ENCODE measurements at regions not wholly inside any gene's neighbourhood (a gene's known extent, or its start where the extent isn't known, plus 50 kb on each side); places are given as distances from the start of the nearest gene placed in this dataset.

DNA sequence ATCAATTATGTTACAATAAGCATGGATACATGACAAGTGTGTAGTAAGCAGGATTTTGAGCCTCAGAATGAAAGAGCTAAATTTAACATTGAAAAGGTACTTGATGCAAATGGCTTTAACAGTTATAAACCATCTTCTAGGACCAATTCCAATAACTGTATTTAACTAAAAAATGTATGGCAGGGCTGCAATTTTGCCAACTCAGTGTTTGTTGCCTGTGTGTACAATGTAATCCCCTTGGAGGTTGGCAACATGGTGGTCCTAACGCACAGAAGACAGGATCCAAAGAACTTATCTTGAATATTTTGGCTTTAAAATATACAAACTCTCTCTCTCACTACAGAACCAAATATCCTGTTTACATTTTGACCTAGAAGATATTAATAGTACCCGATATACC lies 2314.1 kb downstream of the LRRC4C start:
- no peaks in the 10 kb centered on the region for H3K36me3 Mint-ChIP-seq
- H3K27me3 Mint-ChIP-seq = no peaks in the 10 kb centered on the region
- H3K4me3 Mint-ChIP-seq = no peak overlapping the region
- H3K4me1 Mint-ChIP-seq = no peaks in the 10 kb centered on the region
- peaks cover 2% of the 10 kb centered on the region for H3K9me3 Mint-ChIP-seq
- DNase-seq (ENCODE audit: low spot score in 2 of 2) (no peak), ATAC-seq (ENCODE audit: low read depth) (no peak)
- H3K27ac Mint-ChIP-seq = no peak overlapping the region

DNA sequence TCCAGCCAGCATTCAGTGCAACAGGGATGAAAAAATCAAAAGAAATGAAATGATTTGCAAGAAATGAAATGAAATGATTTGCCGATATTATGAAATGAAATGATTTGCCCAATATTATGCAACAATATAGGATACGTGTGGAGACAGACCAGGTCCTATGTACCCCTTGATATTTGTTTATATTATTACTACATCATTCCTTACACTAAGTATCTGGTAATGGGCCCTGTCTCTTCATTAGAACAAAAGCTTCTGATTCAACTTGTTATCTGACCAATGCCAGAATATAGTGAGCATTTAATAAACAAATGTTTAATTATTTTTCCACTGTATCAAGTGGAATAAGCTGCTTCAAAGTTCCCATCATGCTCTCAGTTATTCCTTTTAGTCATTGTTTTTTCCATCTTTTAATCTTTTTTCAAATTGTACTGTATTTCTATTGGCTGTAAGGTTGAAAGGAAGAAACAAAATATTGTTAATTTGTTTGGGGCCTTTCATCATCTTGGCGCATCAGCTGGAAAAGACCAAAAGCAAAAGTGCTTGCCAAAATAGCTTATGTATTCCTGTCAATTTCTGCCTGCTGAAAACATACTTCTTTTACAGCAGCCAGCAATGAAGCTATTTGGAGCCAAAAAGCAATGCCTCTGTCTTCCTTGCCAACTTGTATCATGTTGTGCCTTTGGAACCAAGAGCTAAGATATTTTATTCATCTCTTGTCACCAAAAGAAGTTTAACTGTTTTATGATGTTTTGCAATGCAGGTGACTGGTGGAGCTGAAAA lies 2314.9 kb downstream of the LRRC4C start:
- Mint-ChIP-seq H3K27ac (no peak overlapping the region), H3K4me1 (no peaks in the 10 kb centered on the region), H3K36me3 (no peaks in the 10 kb centered on the region), H3K27me3 (no peaks in the 10 kb centered on the region), H3K4me3 (no peak overlapping the region), H3K9me3 (no peaks in the 10 kb centered on the region)
- no peak for ATAC-seq (ENCODE audit: low read depth)
- no peak for DNase-seq (ENCODE audit: low spot score in 2 of 2)

DNA sequence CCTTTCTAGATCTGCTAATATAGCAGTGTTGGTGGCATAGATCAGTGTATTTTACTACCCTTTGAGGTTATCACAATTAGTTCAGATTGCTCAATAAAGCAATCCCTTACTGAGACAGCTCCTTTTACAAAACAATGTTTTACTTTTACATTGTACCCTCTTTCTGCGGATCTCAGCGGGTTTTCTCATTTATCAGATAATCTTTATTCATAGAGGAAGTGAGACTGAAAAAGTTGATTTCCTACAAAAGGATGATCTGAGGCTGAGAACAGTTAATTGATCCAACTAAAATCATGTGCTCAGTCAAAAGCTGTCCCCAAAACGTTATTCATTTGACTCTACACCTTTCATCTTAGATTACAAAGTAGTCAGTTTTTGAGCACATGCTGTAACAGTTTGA lies 2319.9 kb downstream of the LRRC4C start:
- Mint-ChIP-seq H3K27me3 (no peaks in the 10 kb centered on the region), H3K27ac (no peak overlapping the region), H3K4me3 (no peak overlapping the region), H3K9me3 (peaks cover 2% of the 10 kb centered on the region), H3K4me1 (no peaks in the 10 kb centered on the region), H3K36me3 (no peaks in the 10 kb centered on the region)
- ATAC-seq (ENCODE audit: low read depth) (no peak), DNase-seq (ENCODE audit: low spot score in 2 of 2) (no peak)

DNA sequence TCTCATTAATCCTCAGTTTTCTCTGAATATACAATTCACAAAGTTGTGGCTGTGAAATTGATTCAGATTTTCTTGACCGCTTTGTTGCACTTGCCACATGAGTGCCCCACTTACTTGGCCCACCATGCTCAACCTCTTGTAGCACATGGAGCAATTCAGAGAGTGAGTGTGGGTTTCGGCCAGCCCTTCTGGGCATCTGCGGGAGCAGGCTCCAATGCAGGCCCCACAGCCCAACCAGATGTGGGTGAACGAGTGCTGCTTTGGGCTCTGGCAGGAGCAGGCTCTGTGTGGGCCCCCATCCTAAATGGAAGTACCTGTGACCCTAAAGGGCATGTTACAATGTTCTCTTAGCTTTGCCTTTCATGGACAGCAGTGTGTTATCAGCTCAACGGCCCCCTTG lies 2338.6 kb downstream of the LRRC4C start:
- Mint-ChIP-seq H3K9me3 (peaks cover 5% of the 10 kb centered on the region), H3K27ac (no peak overlapping the region), H3K36me3 (no peaks in the 10 kb centered on the region), H3K4me3 (no peak overlapping the region), H3K27me3 (no peaks in the 10 kb centered on the region), H3K4me1 (no peaks in the 10 kb centered on the region)
- no peak for DNase-seq (ENCODE audit: low spot score in 2 of 2)
- no peak for ATAC-seq (ENCODE audit: low read depth)

DNA sequence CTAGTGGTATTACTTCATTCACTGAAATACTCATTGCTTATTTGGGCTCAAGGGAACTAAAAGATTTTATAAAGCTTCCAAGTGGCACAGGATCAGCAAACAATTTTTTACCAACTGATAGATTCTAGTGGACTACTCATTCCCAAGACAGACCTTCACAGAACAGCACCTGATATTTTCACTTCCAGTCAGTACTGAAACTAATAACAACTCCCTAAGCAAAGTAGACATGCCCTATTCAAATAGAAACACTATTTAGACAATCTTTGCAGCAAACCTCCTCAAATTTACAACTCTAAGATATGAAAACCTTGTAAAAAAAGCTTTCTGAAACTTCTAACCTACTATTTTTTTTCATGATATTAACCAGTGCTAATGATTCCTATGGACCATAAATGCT lies 2345.8 kb downstream of the LRRC4C start:
- no peaks in the 10 kb centered on the region for H3K4me1 Mint-ChIP-seq
- no peak overlapping the region for H3K4me3 Mint-ChIP-seq
- DNase-seq (ENCODE audit: low spot score in 2 of 2) (no peak), ATAC-seq (ENCODE audit: low read depth) (no peak)
- H3K36me3 Mint-ChIP-seq = no peaks in the 10 kb centered on the region
- peaks cover 4% of the 10 kb centered on the region for H3K9me3 Mint-ChIP-seq
- no peaks in the 10 kb centered on the region for H3K27me3 Mint-ChIP-seq
- no peak overlapping the region for H3K27ac Mint-ChIP-seq

DNA sequence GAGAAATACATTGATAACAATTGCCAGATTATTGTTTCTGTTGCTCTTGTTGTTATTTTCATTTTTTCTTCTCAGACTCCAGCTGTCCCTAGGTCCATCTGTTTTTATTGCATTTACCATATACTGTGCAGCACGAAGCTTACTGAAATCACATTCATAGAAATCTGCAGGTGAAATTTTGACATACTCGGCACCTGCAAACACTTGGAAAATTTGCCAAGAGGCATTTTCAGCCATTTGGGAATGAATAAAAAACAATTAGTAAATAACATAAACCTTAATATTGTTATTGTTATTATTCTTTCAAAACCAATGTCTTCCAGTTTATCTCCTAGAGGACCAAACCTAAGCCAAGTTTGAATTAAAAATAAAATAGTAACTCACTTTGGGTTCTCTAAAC lies 2357.2 kb downstream of the LRRC4C start:
- H3K4me3 Mint-ChIP-seq = no peak overlapping the region
- no peak for DNase-seq (ENCODE audit: low spot score in 2 of 2)
- no peaks in the 10 kb centered on the region for H3K36me3 Mint-ChIP-seq
- peaks cover 7% of the 10 kb centered on the region for H3K9me3 Mint-ChIP-seq
- no peak overlapping the region for H3K27ac Mint-ChIP-seq
- no peaks in the 10 kb centered on the region for H3K4me1 Mint-ChIP-seq
- no peaks in the 10 kb centered on the region for H3K27me3 Mint-ChIP-seq
- no peak for ATAC-seq (ENCODE audit: low read depth)

DNA sequence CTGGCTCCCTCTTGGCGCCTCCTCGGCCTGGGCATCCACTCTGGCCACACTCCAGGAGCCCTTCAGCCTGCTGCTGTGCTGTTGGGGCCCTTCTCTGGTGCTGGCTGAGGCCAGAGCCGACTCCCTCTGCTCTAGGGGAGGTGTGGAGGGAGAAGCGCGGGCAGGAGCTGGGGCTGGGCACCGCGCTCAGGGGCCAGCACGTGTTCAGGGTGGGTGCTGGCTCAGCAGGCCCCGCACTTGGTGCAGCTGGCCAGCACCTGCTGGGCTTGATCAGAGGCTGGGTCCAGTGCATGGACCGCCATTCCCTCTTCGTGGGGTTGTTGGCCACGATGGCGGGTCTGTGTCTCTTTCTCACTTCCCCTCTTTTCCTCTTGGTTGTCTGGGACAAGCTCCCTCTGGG lies 2381.0 kb downstream of the LRRC4C start:
- Mint-ChIP-seq H3K4me3 (no peak overlapping the region), H3K4me1 (no peaks in the 10 kb centered on the region), H3K27me3 (no peaks in the 10 kb centered on the region), H3K27ac (no peak overlapping the region), H3K36me3 (no peaks in the 10 kb centered on the region), H3K9me3 (peaks cover 9% of the 10 kb centered on the region)
- ATAC-seq (ENCODE audit: low read depth) = no peak
- DNase-seq (ENCODE audit: low spot score in 2 of 2) = no peak

DNA sequence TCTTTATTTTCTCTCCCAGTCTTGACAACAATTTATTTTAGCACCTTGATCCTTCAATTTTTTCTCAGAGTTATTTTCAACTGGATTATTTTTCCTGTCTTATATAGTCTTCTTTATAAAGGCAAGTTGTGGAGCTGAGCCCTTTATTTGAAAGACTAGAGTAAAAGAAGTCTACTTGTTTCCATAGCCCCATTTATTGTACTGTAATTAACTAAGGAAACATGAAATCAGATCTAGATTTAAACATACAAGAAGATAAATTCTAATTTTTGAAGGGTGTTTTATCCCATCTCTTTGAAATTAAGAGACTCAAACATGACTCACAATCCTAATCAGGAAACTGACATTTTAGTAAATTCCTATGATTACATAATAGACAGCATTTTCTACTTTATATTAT lies 2421.8 kb downstream of the LRRC4C start:
- DNase-seq (ENCODE audit: low spot score in 2 of 2) (no peak), ATAC-seq (ENCODE audit: low read depth) (no peak)
- Mint-ChIP-seq H3K9me3 (peaks cover 6% of the 10 kb centered on the region), H3K36me3 (no peaks in the 10 kb centered on the region), H3K4me3 (no peak overlapping the region), H3K27me3 (no peaks in the 10 kb centered on the region), H3K27ac (no peak overlapping the region), H3K4me1 (no peaks in the 10 kb centered on the region)

DNA sequence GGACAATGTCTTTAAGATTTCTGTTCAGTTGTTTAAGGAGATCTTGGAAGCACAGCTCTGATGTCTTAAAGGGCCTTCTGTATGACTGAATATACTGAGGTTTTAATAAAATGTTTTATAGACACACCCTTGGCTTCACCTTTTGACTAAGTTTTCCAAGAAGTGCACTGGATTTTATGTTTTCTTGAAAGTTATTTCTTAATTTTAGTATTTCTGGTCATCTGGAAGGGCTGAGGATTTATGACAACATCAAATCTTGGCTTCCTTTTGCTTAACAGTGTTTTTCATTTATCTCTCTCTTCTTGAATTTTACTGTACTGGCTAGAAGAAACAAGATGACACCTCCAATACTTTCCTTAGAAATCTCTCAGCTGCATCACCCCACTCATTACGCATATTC lies 2423.4 kb downstream of the LRRC4C start:
- no peak overlapping the region for H3K27ac Mint-ChIP-seq
- H3K36me3 Mint-ChIP-seq = no peaks in the 10 kb centered on the region
- no peak for ATAC-seq (ENCODE audit: low read depth)
- no peak for DNase-seq (ENCODE audit: low spot score in 2 of 2)
- peaks cover 3% of the 10 kb centered on the region for H3K9me3 Mint-ChIP-seq
- H3K4me3 Mint-ChIP-seq = no peak overlapping the region
- H3K4me1 Mint-ChIP-seq = no peaks in the 10 kb centered on the region
- no peaks in the 10 kb centered on the region for H3K27me3 Mint-ChIP-seq

DNA sequence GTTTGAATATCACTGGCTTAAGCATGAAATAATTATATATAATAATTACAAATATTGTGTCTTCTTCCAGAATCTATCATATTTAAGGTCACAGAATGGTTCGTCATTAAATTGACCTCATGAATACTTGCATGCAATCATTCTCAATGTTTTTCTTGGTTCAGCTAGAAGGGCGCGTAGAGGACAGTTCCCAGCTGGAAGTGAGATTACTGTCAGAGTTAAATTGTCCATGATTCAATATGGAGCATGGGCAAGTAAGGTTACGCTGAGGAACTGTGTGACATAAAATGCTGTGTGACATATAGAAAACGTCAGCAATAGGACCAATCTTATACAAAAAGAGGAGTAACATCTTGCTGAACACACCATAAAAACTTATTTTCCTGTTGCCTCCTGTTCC lies 2423.5 kb upstream of the RAG2 start:
- DNase-seq (ENCODE audit: low spot score in 2 of 2) = no peak
- no peaks in the 10 kb centered on the region for H3K27me3 Mint-ChIP-seq
- H3K9me3 Mint-ChIP-seq = peaks cover 2% of the 10 kb centered on the region
- ATAC-seq (ENCODE audit: low read depth) = no peak
- no peak overlapping the region for H3K27ac Mint-ChIP-seq
- H3K36me3 Mint-ChIP-seq = no peaks in the 10 kb centered on the region
- no peaks in the 10 kb centered on the region for H3K4me1 Mint-ChIP-seq
- H3K4me3 Mint-ChIP-seq = no peak overlapping the region

DNA sequence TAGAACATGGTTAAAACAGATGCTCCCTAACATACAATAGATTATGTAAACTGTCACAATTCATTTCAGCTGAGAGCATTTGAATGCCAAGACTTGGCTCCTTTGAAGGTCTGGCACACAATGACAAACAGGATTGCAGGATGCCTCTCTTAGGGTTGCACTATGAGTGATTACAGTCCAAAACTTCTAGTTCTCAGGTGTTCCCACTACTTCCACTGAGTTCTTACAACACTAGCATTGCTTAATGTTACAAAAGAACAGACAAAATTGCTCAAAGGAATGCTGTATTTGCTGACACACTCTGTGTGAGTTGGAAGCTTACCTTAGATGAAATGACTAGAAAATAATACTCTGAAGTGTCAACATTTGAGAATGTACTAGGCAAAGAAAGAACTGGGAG lies 2413.8 kb upstream of the RAG2 start:
- DNase-seq (ENCODE audit: low spot score in 2 of 2) = no peak
- H3K27me3 Mint-ChIP-seq = no peaks in the 10 kb centered on the region
- H3K9me3 Mint-ChIP-seq = peaks cover 7% of the 10 kb centered on the region
- no peak overlapping the region for H3K27ac Mint-ChIP-seq
- H3K4me3 Mint-ChIP-seq = no peak overlapping the region
- H3K36me3 Mint-ChIP-seq = peaks cover 2% of the 10 kb centered on the region
- H3K4me1 Mint-ChIP-seq = no peaks in the 10 kb centered on the region
- no peak for ATAC-seq (ENCODE audit: low read depth)

DNA sequence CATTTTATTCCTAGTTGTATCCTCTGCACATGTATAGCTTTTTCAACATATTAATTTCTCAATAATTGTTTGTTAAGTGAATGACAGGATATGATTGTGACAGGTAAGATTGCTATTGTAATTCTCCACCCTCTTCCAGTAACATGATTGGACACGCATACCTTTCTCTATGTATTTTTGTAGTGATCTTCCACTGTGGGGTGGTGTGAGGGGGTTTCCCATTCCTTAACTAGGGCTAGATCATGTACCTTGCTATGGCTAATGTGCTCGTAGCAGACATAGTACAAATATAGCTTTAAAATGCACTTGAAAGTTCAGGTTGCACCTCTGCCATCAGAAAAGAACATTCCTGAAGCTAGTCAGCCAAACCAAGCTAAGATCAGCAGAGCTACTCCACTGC lies 2392.8 kb upstream of the RAG2 start:
- H3K4me1 Mint-ChIP-seq = no peaks in the 10 kb centered on the region
- H3K9me3 Mint-ChIP-seq = peaks cover 1% of the 10 kb centered on the region
- H3K27me3 Mint-ChIP-seq = no peaks in the 10 kb centered on the region
- ATAC-seq (ENCODE audit: low read depth) (no peak), DNase-seq (ENCODE audit: low spot score in 2 of 2) (no peak)
- H3K36me3 Mint-ChIP-seq = no peaks in the 10 kb centered on the region
- no peak overlapping the region for H3K27ac Mint-ChIP-seq
- H3K4me3 Mint-ChIP-seq = no peak overlapping the region

DNA sequence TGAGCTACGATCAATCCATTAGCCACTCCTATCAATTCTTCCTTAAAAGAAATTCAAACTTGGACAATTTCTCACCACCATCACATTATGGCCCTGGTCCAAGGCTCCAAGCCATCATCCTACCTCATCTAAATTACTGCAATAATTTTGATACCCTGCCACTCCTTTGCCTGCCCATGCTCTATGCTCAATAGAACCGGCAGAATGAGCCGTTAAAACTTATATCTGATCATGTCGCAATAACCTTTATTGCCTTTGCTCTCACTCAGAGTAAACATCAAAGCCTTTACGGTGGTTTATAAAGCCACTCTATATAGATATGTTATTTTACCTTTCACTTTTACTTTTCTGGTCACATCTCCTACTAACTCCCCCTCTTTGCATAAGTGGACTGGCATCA lies 2392.1 kb upstream of the RAG2 start:
- Mint-ChIP-seq H3K4me1 (no peaks in the 10 kb centered on the region), H3K9me3 (peaks cover 6% of the 10 kb centered on the region), H3K27ac (no peak overlapping the region), H3K27me3 (no peaks in the 10 kb centered on the region), H3K36me3 (no peaks in the 10 kb centered on the region), H3K4me3 (no peak overlapping the region)
- ATAC-seq (ENCODE audit: low read depth) (no peak), DNase-seq (ENCODE audit: low spot score in 2 of 2) (no peak)

DNA sequence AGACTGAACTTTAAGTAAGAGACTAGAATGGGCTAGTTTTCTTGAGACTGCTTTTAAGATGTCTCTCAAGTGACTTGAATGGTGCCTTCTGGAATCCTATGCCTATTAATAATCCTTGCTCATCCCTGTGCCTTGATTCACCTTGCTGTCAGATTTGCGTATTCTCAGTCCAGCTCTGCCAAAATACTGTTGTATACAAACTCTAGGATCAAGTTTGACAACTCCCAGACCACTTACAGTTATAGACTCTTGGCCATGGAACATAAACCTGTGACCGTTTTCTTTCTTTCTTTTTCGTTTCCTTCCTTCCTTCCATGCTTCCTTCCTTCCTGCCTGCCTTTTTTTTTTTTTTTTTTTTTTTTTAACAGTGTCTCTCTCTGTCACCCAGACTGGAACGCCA lies 2390.9 kb upstream of the RAG2 start:
- Mint-ChIP-seq H3K27me3 (no peaks in the 10 kb centered on the region), H3K9me3 (peaks cover 10% of the 10 kb centered on the region), H3K27ac (no peak overlapping the region), H3K4me1 (no peaks in the 10 kb centered on the region), H3K4me3 (no peak overlapping the region), H3K36me3 (no peaks in the 10 kb centered on the region)
- ATAC-seq (ENCODE audit: low read depth) = no peak
- DNase-seq (ENCODE audit: low spot score in 2 of 2) = no peak

DNA sequence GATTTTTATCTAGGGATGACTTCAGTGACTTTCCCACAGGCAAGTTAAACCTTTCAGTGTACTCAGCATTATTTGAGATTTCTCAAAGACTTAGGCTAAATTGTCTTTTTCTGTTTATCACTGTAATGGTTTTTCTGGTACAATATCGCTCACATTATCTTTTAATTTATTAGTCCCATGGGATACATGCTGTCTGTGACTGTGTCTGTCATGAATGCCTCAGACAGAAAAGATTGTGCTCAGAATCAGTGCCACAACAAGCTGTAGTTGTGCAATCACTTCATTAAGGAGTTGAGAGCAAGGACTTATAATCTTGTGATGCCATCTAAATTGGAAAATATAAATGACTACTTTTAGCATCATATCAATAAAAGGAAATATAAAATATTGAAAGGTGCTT lies 2374.2 kb upstream of the RAG2 start:
- no peak for DNase-seq (ENCODE audit: low spot score in 2 of 2)
- Mint-ChIP-seq H3K36me3 (no peaks in the 10 kb centered on the region), H3K27ac (no peak overlapping the region), H3K4me3 (no peak overlapping the region), H3K27me3 (no peaks in the 10 kb centered on the region), H3K4me1 (no peaks in the 10 kb centered on the region), H3K9me3 (peaks cover 2% of the 10 kb centered on the region)
- ATAC-seq (ENCODE audit: low read depth) = no peak

Measured in memory B cell (primary cell).